HepG2 (cell line): ENCODE measurements at regions not wholly inside any gene's neighbourhood (a gene's known extent, or its start where the extent isn't known, plus 50 kb on each side); places are given as distances from the start of the nearest gene placed in this dataset.

Experiments
- ATAC-seq: fragments of 200-7000 bp; cut with Tn5 transposase; 3 replicates; pipeline ENCODE4 v1.9.1; 2020; ENCODE audit warnings: mild to moderate bottlenecking, moderate library complexity
- BruUV-seq: library from RNA; stranded (reverse); fragments of 400-500 nt; replicated peaks from 2 replicates; lab custom pipeline; 2021; lab: Mats Ljungman, UMichigan
- CTCF ChIA-PET: fragments of 300-600 bp; formaldehyde crosslinking; extraction: SDS; loops from one replicate; lab custom pipeline; 2021; ENCODE audit warnings: low total read pairs, inconsistent platforms, low intra/inter-chr PET ratio; lab: Yijun Ruan, JAX
- POLR2A ChIA-PET: fragments of 350-600 bp; sonication (Branson Sonifier 250); formaldehyde crosslinking; loops from one replicate; lab custom pipeline; 2020; ENCODE audit warnings: antibody characterized with exemption, inconsistent platforms; lab: Yijun Ruan, JAX
- DNase-seq: peaks from one replicate; pipeline ENCODE4 v3.0.0-alpha.2; 2015; ENCODE audit warnings: low spot score
- FAIRE-seq: peaks from 3 replicates; lab custom pipeline; 2011; peaks lifted over from hg19 to GRCh38; lab: Jason Lieb, UNC
- H2AFZ ChIP-seq: one replicate; pipeline ENCODE4 v1.6.1; 2011; ENCODE audit warnings: low read length, inconsistent platforms
- H3K27ac ChIP-seq: fragments of 300-600 bp; 3 replicates; pipeline ENCODE4 v1.8.0; 2011; ENCODE audit warnings: mixed run types, mild to moderate bottlenecking, mixed read lengths, low read length, inconsistent platforms; ENCODE audit not compliant: insufficient read depth; ENCODE audit errors: extremely low read length
- H3K27me3 ChIP-seq, 2 experiments: fragments of 200-600 bp in 1 of 2; 2 replicates in 1 of 2; 3 replicates in 1 of 2; pipeline versions ENCODE4 v1.6.0 to v1.8.0; 2011; ENCODE audit warnings: low read length in 2 of 2, mild to moderate bottlenecking in 2 of 2, moderate library complexity in 2 of 2, inconsistent platforms in 1 of 2; ENCODE audit not compliant: insufficient read depth in 2 of 2, control insufficient read depth in 1 of 2
- H3K36me3 ChIP-seq, 2 experiments: fragments of 200-600 bp in 1 of 2; replicated peaks in 1 of 2; 2 replicates in 1 of 2; 3 replicates in 1 of 2; pipeline versions ENCODE4 v1.5.1 to v1.8.0; 2011; ENCODE audit warnings: low read length in 2 of 2, inconsistent platforms in 1 of 2; ENCODE audit not compliant: insufficient read depth in 2 of 2, control insufficient read depth in 1 of 2
- H3K4me1 ChIP-seq: 2 replicates; pipeline ENCODE4 v1.5.1; 2012; ENCODE audit warnings: low read length, inconsistent platforms; ENCODE audit not compliant: insufficient read depth
- H3K4me2 ChIP-seq: 2 replicates; pipeline ENCODE4 v1.6.0; 2011; ENCODE audit warnings: low read depth, low read length, inconsistent platforms
- H3K4me3 ChIP-seq, 3 experiments: fragments of 200-600 bp in 1 of 3; sonication (generic), shearing (Covaris generic) in 1 of 3; replicated peaks in 1 of 3; 2 replicates each; pipeline ENCODE4 v1.5.1; 2011 to 2016; ENCODE audit warnings: low read length in 3 of 3, inconsistent platforms in 2 of 3, low read depth in 2 of 3, mild to moderate bottlenecking in 2 of 3, control low read depth in 1 of 3, mixed read lengths in 1 of 3; ENCODE audit not compliant: insufficient read depth in 1 of 3
- H3K79me2 ChIP-seq: one replicate; pipeline ENCODE4 v1.6.1; 2011; ENCODE audit warnings: low read length, inconsistent platforms; ENCODE audit not compliant: insufficient read depth
- H3K9ac ChIP-seq: 2 replicates; pipeline ENCODE4 v1.6.0; 2011; ENCODE audit warnings: mild to moderate bottlenecking, low read depth, low read length, inconsistent platforms; ENCODE audit not compliant: insufficient read depth
- H3K9me3 ChIP-seq: 2 replicates; pipeline ENCODE4 v1.5.1; 2012; ENCODE audit warnings: mild to moderate bottlenecking, low read length
- H4K20me1 ChIP-seq: 2 replicates; pipeline ENCODE4 v1.6.0; 2011; ENCODE audit warnings: inconsistent platforms, mild to moderate bottlenecking, low read length, moderate library complexity; ENCODE audit not compliant: insufficient read depth
- CBX5 ChIP-seq: sonication (generic); formaldehyde crosslinking; IDR thresholded peaks from 2 replicates; pipeline ENCODE4 v1.4.0; 2020; ENCODE audit warnings: missing genetic modification reagents, borderline replicate concordance
- HDAC6 ChIP-seq: fragments of 200-600 bp; sonication (generic); IDR thresholded peaks from 2 replicates; pipeline ENCODE4 v1.7.0; 2017; ENCODE audit warnings: mild to moderate bottlenecking, antibody characterized with exemption, low read length, low read depth
- ZSCAN31 ChIP-seq: sonication (generic); formaldehyde crosslinking; IDR thresholded peaks from 2 replicates; pipeline ENCODE4 v1.5.0; 2020; ENCODE audit warnings: low read depth, mild to moderate bottlenecking, missing genetic modification reagents
- WGBS: methylation state at CpG from one replicate; pipeline ENCODE4 v1.1.6; 2017; ENCODE audit warnings: low lambda C conversion rate; 5-methylcytosine and 5-hydroxymethylcytosine counted together
- in situ Hi-C: cut with HindIII; loops from 2 replicates; pipeline ENCODE4 v1.10.0; 2017; ENCODE audit warnings: low pct_unique_long_range_greater_than_20kb; ENCODE audit not compliant: extremely low pct_ligation_motif_present
- intact Hi-C: fragments of 100-400 bp; cut with micrococcal nuclease; formaldehyde crosslinking; loops from one replicate; pipeline ENCODE4 v1.10.0; 2022; ENCODE audit not compliant: unreplicated experiment

- H4K20me1 ChIP-seq, result no peaks in the 10 kb centered on the region
- H3K79me2 ChIP-seq, result no peaks in the 10 kb centered on the region
- WGBS, result 23% methylated on average over 4 of the region's 10 CpGs
- H2AFZ ChIP-seq, result no peak overlapping the region
- in situ Hi-C loops, result no loop called here
- no peak overlapping the region for H3K4me3 ChIP-seq
- H3K27me3 ChIP-seq, result no peaks in the 10 kb centered on the region; a peak in 1 of 5 replicates
- ChIA-PET CTCF (no interaction called here), POLR2A (no interaction called here)
- ATAC-seq, result no peak
- no TSS peak for BruUV-seq
- no peak overlapping the region for H3K27ac ChIP-seq
- H3K9ac ChIP-seq, result no peak overlapping the region
- intact Hi-C loops, result no loop called here
- no peak overlapping the region for H3K4me2 ChIP-seq
- H3K36me3 ChIP-seq, result no peaks in the 10 kb centered on the region
- DNase-seq, result no peak
- peaks cover 73% of the 10 kb centered on the region for H3K9me3 ChIP-seq
- TF ChIP-seq ZSCAN31 (no peak), HDAC6 (no peak)
- no peaks in the 10 kb centered on the region for H3K4me1 ChIP-seq
- FAIRE-seq, result no peak
Measured at GRCh38 chr21:19853061-19853460, 1145.1 kb upstream of the NCAM2 start.

- CTCF ChIA-PET, result no interaction called here
- H2AFZ ChIP-seq, result no peak overlapping the region
- H4K20me1 ChIP-seq, result no peaks in the 10 kb centered on the region
- intact Hi-C loops (no loop called here), in situ Hi-C loops (no loop called here)
- ATAC-seq (no peak), FAIRE-seq (no peak), DNase-seq (no peak)
- no peak for TF ChIP-seq CBX5 (CRISPR knock-in tag)
- no peak overlapping the region for H3K4me2 ChIP-seq
- no peak overlapping the region for H3K27ac ChIP-seq
- H3K9ac ChIP-seq, result no peak overlapping the region
- BruUV-seq, result no TSS peak
- no peaks in the 10 kb centered on the region for H3K36me3 ChIP-seq
- POLR2A ChIA-PET, result no interaction called here
- H3K9me3 ChIP-seq, result peaks cover 75% of the 10 kb centered on the region
- no peak overlapping the region for H3K4me3 ChIP-seq
- H3K4me1 ChIP-seq, result no peaks in the 10 kb centered on the region
- 33% methylated on average over 3 of the region's 22 CpGs for WGBS
- H3K79me2 ChIP-seq, result no peaks in the 10 kb centered on the region
- H3K27me3 ChIP-seq, result no peaks in the 10 kb centered on the region; a peak in 1 of 5 replicates
Measured at GRCh38 chr21:19853709-19854575, 1144.3 kb upstream of the NCAM2 start.
